HG02759 (cell line): ENCODE measurements at regions not wholly inside any gene's neighbourhood (a gene's known extent, or its start where the extent isn't known, plus 50 kb on each side); places are given as distances from the start of the nearest gene placed in this dataset.
"Not testable (repeated sequence)": the region's sequence is repeated elsewhere in the genome, so short reads cannot be mapped to it uniquely, and the experiment has no call there.

Source experiments
- ATAC-seq: cut with Tn5 transposase; IDR thresholded peaks from one replicate; pipeline ENCODE4 v1.9.1; 2021; ENCODE audit warnings: mild to moderate bottlenecking, moderate library complexity; ENCODE audit not compliant: unreplicated experiment

GRCh38 chr3:151675858-151676615 is 57.7 kb upstream of the AADACL2 start:
- no peak for ATAC-seq

GRCh38 chr3:151673974-151674373 is 59.8 kb upstream of the AADACL2 start:
- no peak for ATAC-seq

GRCh38 chr3:151667762-151668161 is 66.0 kb upstream of the AADACL2 start:
- not testable (repeated sequence) for ATAC-seq

- ATAC-seq, result no peak
Observed at GRCh38 chr3:151660885-151661284, 72.8 kb upstream of the AADACL2 start.

- ATAC-seq, result no peak
Observed at GRCh38 chr3:151644986-151645385, 88.7 kb upstream of the AADACL2 start.

GRCh38 chr3:151644020-151644620 is 89.6 kb upstream of the AADACL2 start:
- ATAC-seq, result no peak

- no peak for ATAC-seq
Observed at GRCh38 chr3:151639418-151639740, 94.3 kb upstream of the AADACL2 start.

- no peak for ATAC-seq
Observed at GRCh38 chr3:151638555-151639417, 94.9 kb upstream of the AADACL2 start.

- ATAC-seq, result no peak
Observed at GRCh38 chr3:151635905-151636304, 97.8 kb upstream of the AADACL2 start.

GRCh38 chr3:151631946-151632345 is 101.8 kb upstream of the AADACL2 start:
- ATAC-seq, result no peak

GRCh38 chr3:151630938-151631441 is 102.7 kb upstream of the AADACL2 start:
- ATAC-seq, result no peak

- ATAC-seq, result no peak
Observed at GRCh38 chr3:151630035-151630434, 103.7 kb upstream of the AADACL2 start.

GRCh38 chr3:151625586-151625985 is 108.1 kb upstream of the AADACL2 start:
- ATAC-seq, result no peak

- ATAC-seq, result no peak
Observed at GRCh38 chr3:151625086-151625485, 108.6 kb upstream of the AADACL2 start.

GRCh38 chr3:151620071-151620470 is 113.7 kb upstream of the AADACL2 start:
- ATAC-seq, result no peak

- no peak for ATAC-seq
Observed at GRCh38 chr3:151615464-151615863, 118.3 kb upstream of the AADACL2 start.

GRCh38 chr3:151612115-151612514 is 121.6 kb upstream of the AADACL2 start:
- no peak for ATAC-seq

GRCh38 chr3:151611419-151611818 is 122.3 kb upstream of the AADACL2 start:
- no peak for ATAC-seq

GRCh38 chr3:151609491-151609890 is 124.2 kb upstream of the AADACL2 start:
- no peak for ATAC-seq

- ATAC-seq, result no peak
Observed at GRCh38 chr3:151604891-151605290, 128.8 kb upstream of the AADACL2 start.

GRCh38 chr3:151600783-151601182 is 132.9 kb upstream of the AADACL2 start:
- ATAC-seq, result no peak
